ENCODE measurements at regions not wholly inside any gene's neighbourhood (a gene's known extent, or its start where the extent isn't known, plus 50 kb on each side); places are given as distances from the start of the nearest gene placed in this dataset.

- intact Hi-C loops (cut with DNase I) = no loop called here
- H3K4me3 ChIP-seq (ENCODE audit: low read length in 3 of 3) = no peak overlapping the region
- H3K27ac ChIP-seq (ENCODE audit: low read depth in 2 of 2, low read length in 2 of 2) = no peak overlapping the region
- H3K9ac ChIP-seq (ENCODE audit: low read length in 3 of 3) = no peak overlapping the region
- H3K4me1 ChIP-seq (ENCODE audit: control insufficient read depth in 2 of 3, insufficient read depth in 2 of 3, low read depth in 1 of 3, low read length in 3 of 3) = no peaks in the 10 kb centered on the region
- no peaks in the 10 kb centered on the region for H3K9me3 ChIP-seq (ENCODE audit: control insufficient read depth in 2 of 3, insufficient read depth in 1 of 3, low read length in 3 of 3)
- TF ChIP-seq CTCF (IDR thresholded peaks at IDR 0.05; ENCODE audit: borderline replicate concordance, extremely low read depth, insufficient read depth) = no peak
- FAIRE-seq (no peak), DNase-seq (no peak)
- no peaks in the 10 kb centered on the region for H3K27me3 ChIP-seq (ENCODE audit: control insufficient read depth, insufficient read depth, low read length)
- H3K36me3 ChIP-seq (ENCODE audit: control insufficient read depth in 2 of 3, insufficient read depth in 3 of 3, low read length in 3 of 3) = no peaks in the 10 kb centered on the region
Observed at GRCh38 chr14:98853063-98853729, 418.8 kb downstream of the BCL11B start.

GRCh38 chr14:98855926-98856715, 415.9 kb downstream of the BCL11B start:
- no peak for TF ChIP-seq CTCF (IDR thresholded peaks at IDR 0.05; ENCODE audit: borderline replicate concordance, extremely low read depth, insufficient read depth)

GRCh38 chr14:98858158-98858557, 413.8 kb downstream of the BCL11B start:
- Histone ChIP-seq H3K27ac (ENCODE audit: low read depth in 2 of 2, low read length in 2 of 2) (no peak overlapping the region), H3K9ac (ENCODE audit: low read length in 3 of 3) (no peak overlapping the region), H3K27me3 (ENCODE audit: control insufficient read depth, insufficient read depth, low read length) (no peaks in the 10 kb centered on the region), H3K36me3 (ENCODE audit: control insufficient read depth in 2 of 3, insufficient read depth in 3 of 3, low read length in 3 of 3) (no peaks in the 10 kb centered on the region), H3K9me3 (ENCODE audit: control insufficient read depth in 2 of 3, insufficient read depth in 1 of 3, low read length in 3 of 3) (no peaks in the 10 kb centered on the region), H3K4me3 (ENCODE audit: low read length in 3 of 3) (no peak overlapping the region), H3K4me1 (ENCODE audit: control insufficient read depth in 2 of 3, insufficient read depth in 2 of 3, low read depth in 1 of 3, low read length in 3 of 3) (no peaks in the 10 kb centered on the region)
- TF ChIP-seq CTCF (IDR thresholded peaks at IDR 0.05; ENCODE audit: borderline replicate concordance, extremely low read depth, insufficient read depth) = no peak
- DNase-seq (no peak), FAIRE-seq (no peak)
- intact Hi-C loops (cut with DNase I) = no loop called here

More at GRCh38 chr14:98855926-98856715, 415.9 kb downstream of the BCL11B start:
- Histone ChIP-seq H3K4me3 (ENCODE audit: low read length in 3 of 3) (no peak overlapping the region), H3K27ac (ENCODE audit: low read depth in 2 of 2, low read length in 2 of 2) (no peak overlapping the region), H3K9me3 (ENCODE audit: control insufficient read depth in 2 of 3, insufficient read depth in 1 of 3, low read length in 3 of 3) (no peaks in the 10 kb centered on the region), H3K36me3 (ENCODE audit: control insufficient read depth in 2 of 3, insufficient read depth in 3 of 3, low read length in 3 of 3) (no peaks in the 10 kb centered on the region), H3K4me1 (ENCODE audit: control insufficient read depth in 2 of 3, insufficient read depth in 2 of 3, low read depth in 1 of 3, low read length in 3 of 3) (no peaks in the 10 kb centered on the region), H3K27me3 (ENCODE audit: control insufficient read depth, insufficient read depth, low read length) (no peaks in the 10 kb centered on the region), H3K9ac (ENCODE audit: low read length in 3 of 3) (no peak overlapping the region)
- no peak for DNase-seq
- intact Hi-C loops (cut with DNase I) = no loop called here
- no peak for FAIRE-seq

All from kidney (tissue), 13 donors.